ENCODE measurements at regions not wholly inside any gene's neighbourhood (a gene's known extent, or its start where the extent isn't known, plus 50 kb on each side); places are given as distances from the start of the nearest gene placed in this dataset.
"Not testable (repeated sequence)": the region's sequence is repeated elsewhere in the genome, so short reads cannot be mapped to it uniquely, and the experiment has no call there.

- TF ChIP-seq, protein P1, sequence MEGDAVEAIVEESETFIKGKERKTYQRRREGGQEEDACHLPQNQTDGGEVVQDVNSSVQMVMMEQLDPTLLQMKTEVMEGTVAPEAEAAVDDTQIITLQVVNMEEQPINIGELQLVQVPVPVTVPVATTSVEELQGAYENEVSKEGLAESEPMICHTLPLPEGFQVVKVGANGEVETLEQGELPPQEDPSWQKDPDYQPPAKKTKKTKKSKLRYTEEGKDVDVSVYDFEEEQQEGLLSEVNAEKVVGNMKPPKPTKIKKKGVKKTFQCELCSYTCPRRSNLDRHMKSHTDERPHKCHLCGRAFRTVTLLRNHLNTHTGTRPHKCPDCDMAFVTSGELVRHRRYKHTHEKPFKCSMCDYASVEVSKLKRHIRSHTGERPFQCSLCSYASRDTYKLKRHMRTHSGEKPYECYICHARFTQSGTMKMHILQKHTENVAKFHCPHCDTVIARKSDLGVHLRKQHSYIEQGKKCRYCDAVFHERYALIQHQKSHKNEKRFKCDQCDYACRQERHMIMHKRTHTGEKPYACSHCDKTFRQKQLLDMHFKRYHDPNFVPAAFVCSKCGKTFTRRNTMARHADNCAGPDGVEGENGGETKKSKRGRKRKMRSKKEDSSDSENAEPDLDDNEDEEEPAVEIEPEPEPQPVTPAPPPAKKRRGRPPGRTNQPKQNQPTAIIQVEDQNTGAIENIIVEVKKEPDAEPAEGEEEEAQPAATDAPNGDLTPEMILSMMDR (IDR thresholded peaks at IDR 0.05; ENCODE audit: low read depth, low read length), result peak; percentile 38
- no peaks in the 10 kb centered on the region for H3K4me1 ChIP-seq
- DNase-seq, result peak; percentile 6
- H3K9me3 ChIP-seq, result no peaks in the 10 kb centered on the region
- no peaks in the 10 kb centered on the region for H3K36me3 ChIP-seq
- H3K27me3 ChIP-seq, result no peaks in the 10 kb centered on the region
- H3K4me3 ChIP-seq (ENCODE audit: low read depth, low read length), result no peak overlapping the region
Observed at GRCh38 chr6:50381099-50381415, 331.3 kb upstream of the DEFB112 start.

GRCh38 chr6:50390416-50390815 is 322.9 kb upstream of the TFAP2D start:
- TF ChIP-seq, protein P1 (IDR thresholded peaks at IDR 0.05; ENCODE audit: low read depth, low read length), result no peak
- H3K4me3 ChIP-seq (ENCODE audit: low read depth, low read length), result no peak overlapping the region
- no peaks in the 10 kb centered on the region for H3K9me3 ChIP-seq
- DNase-seq, result no peak
- H3K27me3 ChIP-seq, result no peaks in the 10 kb centered on the region
- no peaks in the 10 kb centered on the region for H3K36me3 ChIP-seq
- no peaks in the 10 kb centered on the region; the same call in 1 of the 2 replicates for H3K4me1 ChIP-seq

- not testable (repeated sequence) for H3K36me3 ChIP-seq, H3K27me3 ChIP-seq, H3K4me1 ChIP-seq
Observed at GRCh38 chr6:50394139-50394538, 319.2 kb upstream of the TFAP2D start.

GRCh38 chr6:50404643-50405042 is 308.7 kb upstream of the TFAP2D start:
- no peak overlapping the region for H3K4me3 ChIP-seq (ENCODE audit: low read depth, low read length)
- no peaks in the 10 kb centered on the region for H3K36me3 ChIP-seq
- no peaks in the 10 kb centered on the region for H3K4me1 ChIP-seq
- H3K9me3 ChIP-seq, result no peaks in the 10 kb centered on the region
- H3K27me3 ChIP-seq, result no peaks in the 10 kb centered on the region
- TF ChIP-seq, protein P1 (IDR thresholded peaks at IDR 0.05; ENCODE audit: low read depth, low read length), result no peak
- no peak for DNase-seq

More at GRCh38 chr6:50394139-50394538, 319.2 kb upstream of the TFAP2D start:
- not testable (repeated sequence) for DNase-seq; H3K4me3 ChIP-seq (ENCODE audit: low read depth, low read length); H3K9me3 ChIP-seq

GRCh38 chr6:50410579-50410978 is 302.7 kb upstream of the TFAP2D start:
- TF ChIP-seq, protein P1 (IDR thresholded peaks at IDR 0.05; ENCODE audit: low read depth, low read length), result no peak
- Histone ChIP-seq H3K4me3 (ENCODE audit: low read depth, low read length) (no peak overlapping the region), H3K9me3 (no peaks in the 10 kb centered on the region), H3K36me3 (no peaks in the 10 kb centered on the region), H3K27me3 (no peaks in the 10 kb centered on the region), H3K4me1 (no peaks in the 10 kb centered on the region)
- DNase-seq, result no peak

- not testable (repeated sequence) for H3K36me3 ChIP-seq; DNase-seq; H3K27me3 ChIP-seq; H3K4me3 ChIP-seq (ENCODE audit: low read depth, low read length); H3K9me3 ChIP-seq; H3K4me1 ChIP-seq
Observed at GRCh38 chr6:50421041-50421440, 292.3 kb upstream of the TFAP2D start.

DNA sequence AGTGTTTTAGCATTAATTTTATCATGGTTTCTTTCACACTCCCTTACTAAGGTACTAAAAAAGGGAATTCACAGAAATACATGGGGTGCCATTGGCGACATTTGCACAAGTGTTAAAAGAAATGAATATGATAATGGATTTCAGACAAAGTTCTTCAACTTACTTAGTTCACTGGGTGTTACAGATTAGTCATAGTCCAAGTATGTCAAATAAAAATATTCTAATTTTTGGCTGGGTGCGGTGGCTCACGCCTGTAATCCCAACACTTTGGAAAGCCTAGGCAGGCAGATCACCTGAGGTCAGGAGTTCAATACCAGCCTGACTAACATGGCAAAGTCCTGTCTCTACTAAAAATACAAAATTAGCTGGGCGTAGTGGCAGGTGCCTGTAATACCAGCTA is 286.1 kb upstream of the TFAP2D start:
- Histone ChIP-seq H3K27me3 (no peaks in the 10 kb centered on the region), H3K36me3 (no peaks in the 10 kb centered on the region), H3K4me1 (no peaks in the 10 kb centered on the region), H3K4me3 (ENCODE audit: low read depth, low read length) (no peak overlapping the region), H3K9me3 (no peaks in the 10 kb centered on the region)
- TF ChIP-seq, protein P1 (IDR thresholded peaks at IDR 0.05; ENCODE audit: low read depth, low read length), result no peak
- no peak for DNase-seq

All from BE2C (cell line).